Hippocampal formation (tissue), 2 donors: ENCODE measurements at regions not wholly inside any gene's neighbourhood (a gene's known extent, or its start where the extent isn't known, plus 50 kb on each side); places are given as distances from the start of the nearest gene placed in this dataset.
"Not testable (repeated sequence)": the region's sequence is repeated elsewhere in the genome, so short reads cannot be mapped to it uniquely, and the experiment has no call there.

Experiments used
- DNase-seq, 2 donors: peaks; one replicate each; lab custom pipeline; 2025; lab: John Stamatoyannopoulos, UW

GRCh38 chr13:84867246-84867645 lies 932.0 kb downstream of the SLITRK6 start:
- DNase-seq = no peak

GRCh38 chr13:84865783-84866221 lies 933.4 kb downstream of the SLITRK6 start:
- DNase-seq = no peak

- DNase-seq = no peak
These were observed 934.9 kb downstream of the SLITRK6 start for GRCh38 chr13:84864341-84864740.

- no peak for DNase-seq
These were observed 952.1 kb downstream of the SLITRK6 start for GRCh38 chr13:84847107-84847506.

GRCh38 chr13:84845907-84846619 lies 953.2 kb downstream of the SLITRK6 start:
- DNase-seq = no peak

- peak in 1 of 2 donors; percentile 2 for DNase-seq
These were observed 954.7 kb downstream of the SLITRK6 start for GRCh38 chr13:84844473-84844872.

- DNase-seq = no peak
These were observed 955.9 kb downstream of the SLITRK6 start for GRCh38 chr13:84843368-84843767.

GRCh38 chr13:84834201-84834600 lies 951.9 kb upstream of the SLITRK1 start:
- no peak for DNase-seq

GRCh38 chr13:84831666-84832657 lies 949.7 kb upstream of the SLITRK1 start:
- DNase-seq = no peak

GRCh38 chr13:84823528-84823927 lies 941.3 kb upstream of the SLITRK1 start:
- no peak for DNase-seq

- no peak for DNase-seq
These were observed 939.0 kb upstream of the SLITRK1 start for GRCh38 chr13:84821261-84821660.

- no peak for DNase-seq
These were observed 934.4 kb upstream of the SLITRK1 start for GRCh38 chr13:84816567-84817105.

GRCh38 chr13:84812789-84813188 lies 930.5 kb upstream of the SLITRK1 start:
- no peak for DNase-seq

- no peak for DNase-seq
These were observed 929.8 kb upstream of the SLITRK1 start for GRCh38 chr13:84812078-84812477.

GRCh38 chr13:84810781-84811180 lies 928.5 kb upstream of the SLITRK1 start:
- no peak for DNase-seq

GRCh38 chr13:84802073-84802472 lies 919.8 kb upstream of the SLITRK1 start:
- DNase-seq = no peak

- DNase-seq = no peak
These were observed 902.3 kb upstream of the SLITRK1 start for GRCh38 chr13:84784443-84785153.

- DNase-seq = no peak
These were observed 895.0 kb upstream of the SLITRK1 start for GRCh38 chr13:84777316-84777715.

GRCh38 chr13:84776593-84776992 lies 894.3 kb upstream of the SLITRK1 start:
- no peak for DNase-seq

GRCh38 chr13:84775920-84776319 lies 893.6 kb upstream of the SLITRK1 start:
- not testable (repeated sequence) for DNase-seq

GRCh38 chr13:84774111-84774510 lies 891.8 kb upstream of the SLITRK1 start:
- DNase-seq = no peak

GRCh38 chr13:84760956-84761355 lies 878.7 kb upstream of the SLITRK1 start:
- DNase-seq = no peak
